Endothelial cell of umbilical vein (primary cell): ENCODE measurements at regions not wholly inside any gene's neighbourhood (a gene's known extent, or its start where the extent isn't known, plus 50 kb on each side); places are given as distances from the start of the nearest gene placed in this dataset.

ENCODE experiments used
- BruUV-seq: library from RNA; stranded (reverse); fragments of 400-500 nt; replicated peaks from 2 replicates; lab custom pipeline; 2021; lab: Mats Ljungman, UMichigan
- CTCF ChIA-PET: fragments of 300-600, 350-600 bp; sonication (Branson Sonifier 250); formaldehyde crosslinking; loops from one replicate; lab custom pipeline; 2021; ENCODE audit warnings: antibody characterized with exemption, inconsistent platforms; lab: Charles Lee
- POLR2A ChIA-PET: fragments of 300-600, 350-600 bp; sonication (Branson Sonifier 250); formaldehyde crosslinking; loops from one replicate; lab custom pipeline; 2021; ENCODE audit warnings: antibody characterized with exemption, inconsistent platforms; lab: Charles Lee
- DNase-seq: peaks from one replicate; pipeline ENCODE4 v3.0.0-alpha.2; 2011; ENCODE audit warnings: low read depth, low spot score
- FAIRE-seq: peaks from 2 replicates; lab custom pipeline; 2011; peaks lifted over from hg19 to GRCh38; lab: Jason Lieb, UNC
- H2AFZ ChIP-seq: 2 replicates; pipeline ENCODE4 v1.6.0; 2012; ENCODE audit warnings: low read depth, low read length, control low read depth, inconsistent platforms
- H3K27ac ChIP-seq: 2 replicates; pipeline ENCODE4 v1.5.1; 2011; ENCODE audit warnings: low read depth, mild to moderate bottlenecking, control low read depth, low read length, moderate library complexity; ENCODE audit not compliant: insufficient read depth
- H3K27me3 ChIP-seq, 2 experiments: 2 replicates each; pipeline versions ENCODE4 v1.6.0 to v1.6.1; 2011; ENCODE audit warnings: low read length in 2 of 2, mixed read lengths in 1 of 2; ENCODE audit not compliant: control insufficient read depth in 2 of 2, insufficient read depth in 2 of 2
- H3K36me3 ChIP-seq, 2 experiments: 2 replicates in 1 of 2; 3 replicates in 1 of 2; pipeline ENCODE4 v1.5.1; 2011; ENCODE audit warnings: low read length in 2 of 2, mild to moderate bottlenecking in 1 of 2, moderate library complexity in 1 of 2; ENCODE audit not compliant: control insufficient read depth in 2 of 2, insufficient read depth in 2 of 2; ENCODE audit errors: extremely low read depth in 1 of 2
- H3K4me1 ChIP-seq: 3 replicates; pipeline ENCODE4 v1.5.1; 2011; ENCODE audit warnings: mild to moderate bottlenecking, low read length; ENCODE audit not compliant: control insufficient read depth, insufficient read depth; ENCODE audit errors: extremely low read depth
- H3K4me2 ChIP-seq: 2 replicates; pipeline ENCODE4 v1.6.1; 2011; ENCODE audit warnings: low read length, control low read depth, mixed read lengths; ENCODE audit not compliant: insufficient read depth
- H3K4me3 ChIP-seq, 3 experiments: fragments of 200-600 bp in 1 of 3; sonication (generic), shearing (Covaris generic) in 1 of 3; replicated peaks in 1 of 3; 2 replicates each; pipeline ENCODE4 v1.5.1; 2011 to 2016; ENCODE audit warnings: control low read depth in 3 of 3, low read length in 3 of 3, mild to moderate bottlenecking in 2 of 3, inconsistent platforms in 1 of 3, low read depth in 1 of 3, moderate library complexity in 1 of 3; ENCODE audit not compliant: insufficient read depth in 1 of 3
- H3K79me2 ChIP-seq: 2 replicates; pipeline ENCODE4 v1.6.0; 2012; ENCODE audit warnings: low read length, inconsistent platforms; ENCODE audit not compliant: control insufficient read depth, insufficient read depth
- H3K9ac ChIP-seq: replicated peaks from 2 replicates; pipeline ENCODE3; 2011; ENCODE audit warnings: low read length, control low read depth; ENCODE audit not compliant: insufficient read depth; ENCODE audit errors: extremely low read depth
- H3K9me1 ChIP-seq: replicated peaks from 3 replicates; pipeline ENCODE4 v1.6.0; 2011; ENCODE audit warnings: mild to moderate bottlenecking, low read length; ENCODE audit not compliant: control insufficient read depth, insufficient read depth; ENCODE audit errors: extremely low read depth
- H3K9me3 ChIP-seq: replicated peaks from 2 replicates; pipeline ENCODE4 v1.5.1; 2012; ENCODE audit warnings: low read length, inconsistent platforms; ENCODE audit not compliant: control insufficient read depth, insufficient read depth
- H4K20me1 ChIP-seq: replicated peaks from 2 replicates; pipeline ENCODE3; 2011; ENCODE audit warnings: mild to moderate bottlenecking, low read length; ENCODE audit not compliant: control insufficient read depth, insufficient read depth; ENCODE audit errors: extremely low read depth
- CTCF ChIP-seq, 2 donors: IDR thresholded peaks; 1 replicate in 1 of 2; 2 replicates in 1 of 2; pipeline ENCODE4 v1.5.1; 2011; ENCODE audit warnings: low read length in 2 of 2, mild to moderate bottlenecking in 2 of 2, moderate library complexity in 2 of 2, control low read depth in 1 of 2, inconsistent platforms in 1 of 2, low read depth in 1 of 2; ENCODE audit not compliant: insufficient read depth in 1 of 2; ENCODE audit errors: extremely low read depth in 1 of 2
- EZH2 ChIP-seq: IDR thresholded peaks from 2 replicates; pipeline ENCODE4 v1.6.1; 2012; ENCODE audit warnings: borderline replicate concordance, low read depth, mild to moderate bottlenecking, moderate library complexity, low read length, inconsistent platforms; ENCODE audit not compliant: severe bottlenecking
- FOS ChIP-seq: IDR thresholded peaks from 2 replicates; pipeline ENCODE4 v1.6.1; 2011; ENCODE audit warnings: mild to moderate bottlenecking, low read length, moderate library complexity, borderline replicate concordance; ENCODE audit not compliant: insufficient read depth
- GATA2 ChIP-seq: IDR thresholded peaks from 2 replicates; pipeline ENCODE4 v1.7.0; 2011; ENCODE audit warnings: low read depth, mild to moderate bottlenecking, moderate library complexity, mixed read lengths, low read length; ENCODE audit not compliant: insufficient read length, insufficient read depth
- JUN ChIP-seq: IDR thresholded peaks from 2 replicates; pipeline ENCODE4 v1.6.1; 2011; ENCODE audit warnings: borderline replicate concordance, low read depth; ENCODE audit not compliant: insufficient read length, insufficient read depth
- MYC ChIP-seq: IDR thresholded peaks from one replicate; pipeline ENCODE4 v1.6.1; 2011; ENCODE audit warnings: mild to moderate bottlenecking, low read depth, low read length
- POLR2A ChIP-seq: IDR thresholded peaks from 2 replicates; pipeline ENCODE4 v1.6.1; 2012; ENCODE audit warnings: low read depth, mild to moderate bottlenecking, control low read depth, low read length
- POLR2AphosphoS5 ChIP-seq: IDR thresholded peaks from 2 replicates; pipeline ENCODE4 v1.6.1; 2012; ENCODE audit warnings: low read depth, mild to moderate bottlenecking, control low read depth, low read length, moderate library complexity; ENCODE audit not compliant: insufficient read depth
- dilution Hi-C: fragments of 300-500 bp; cut with MboI; formaldehyde crosslinking; loops from one replicate; pipeline ENCODE4 v1.15.0; 2019; ENCODE audit warnings: low sequenced_read_pairs; ENCODE audit not compliant: extremely low pct_ligation_motif_present
- intact Hi-C: fragments of 100-400 bp; cut with micrococcal nuclease; formaldehyde crosslinking; loops from one replicate; pipeline ENCODE4 v1.10.0; 2022
- TF ChIP-seq, protein P1 (sequence below): IDR thresholded peaks from 2 replicates; pipeline ENCODE4 v1.6.1; 2011; ENCODE audit not compliant: insufficient read depth, insufficient read length

GRCh38 chr2:146912536-146912935 lies 932.3 kb upstream of the ACVR2A start:
- no TSS peak for BruUV-seq
- intact Hi-C loops, result no loop called here
- FAIRE-seq (no peak), DNase-seq (no peak)
- no peak overlapping the region for H3K4me2 ChIP-seq
- no peak overlapping the region for H3K9ac ChIP-seq
- no peaks in the 10 kb centered on the region for H3K9me1 ChIP-seq
- H2AFZ ChIP-seq, result no peak overlapping the region
- dilution Hi-C loops, result no loop called here
- ChIA-PET CTCF (interaction anchor here (0.8 to 1.3 kb wide), 2 partner anchors 15 to 179 kb away, joined by 3 to 8 read pairs; no protein-coding TSS in a partner anchor), POLR2A (no interaction called here)
- no peak overlapping the region for H3K27ac ChIP-seq
- no peak for TF ChIP-seq POLR2A
- TF ChIP-seq CTCF (IDR thresholded peaks at IDR 0.05; ENCODE audit: extremely low read depth in 1 of 2, insufficient read depth in 1 of 2, low read depth in 1 of 2, low read length in 2 of 2), result no peak
- no peak for TF ChIP-seq MYC
- TF ChIP-seq FOS, result no peak
- TF ChIP-seq, protein P1, sequence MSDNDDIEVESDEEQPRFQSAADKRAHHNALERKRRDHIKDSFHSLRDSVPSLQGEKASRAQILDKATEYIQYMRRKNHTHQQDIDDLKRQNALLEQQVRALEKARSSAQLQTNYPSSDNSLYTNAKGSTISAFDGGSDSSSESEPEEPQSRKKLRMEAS, result no peak
- no peak for TF ChIP-seq POLR2AphosphoS5
- no peak for TF ChIP-seq JUN
- no peak for TF ChIP-seq GATA2
- TF ChIP-seq EZH2, result no peak
- no peaks in the 10 kb centered on the region for H3K27me3 ChIP-seq
- no peaks in the 10 kb centered on the region for H4K20me1 ChIP-seq
- no peak overlapping the region for H3K4me3 ChIP-seq
- no peaks in the 10 kb centered on the region for H3K9me3 ChIP-seq
- H3K4me1 ChIP-seq, result no peaks in the 10 kb centered on the region
- no peaks in the 10 kb centered on the region for H3K36me3 ChIP-seq
- H3K79me2 ChIP-seq, result no peaks in the 10 kb centered on the region
